Tibial artery (tissue), 4 donors: ENCODE measurements at regions not wholly inside any gene's neighbourhood (a gene's known extent, or its start where the extent isn't known, plus 50 kb on each side); places are given as distances from the start of the nearest gene placed in this dataset.

Experiments used
- DNase-seq, 2 donors: peaks; one replicate each; pipeline ENCODE4 v3.0.0-alpha.2; 2019
- H3K27ac ChIP-seq, 2 donors: fragments of 200-600 bp; sonication (generic) in 1 of 2; 1 replicate in 1 of 2; 2 replicates in 1 of 2; pipeline ENCODE4 v1.5.1; 2018 to 2019; ENCODE audit warnings: mild to moderate bottlenecking in 1 of 2
- H3K27me3 ChIP-seq, 2 donors: fragments of 200-600 bp; sonication (generic) in 1 of 2; one replicate each; pipeline versions ENCODE4 v1.5.1 to v1.6.0; 2016 to 2019
- H3K36me3 ChIP-seq, 3 donors: fragments of 200-600 bp; sonication (generic) in 2 of 3; one replicate each; pipeline ENCODE4 v1.5.1; 2016 to 2019; ENCODE audit warnings: mild to moderate bottlenecking in 2 of 3
- H3K4me1 ChIP-seq, 4 donors: fragments of 200-600 bp; sonication (generic) in 2 of 4; 1 replicate in 3 of 4; 2 replicates in 1 of 4; pipeline ENCODE4 v1.5.1; 2016 to 2019
- H3K4me3 ChIP-seq, 2 donors: fragments of 200-600 bp; sonication (generic) in 1 of 2; 1 replicate in 1 of 2; 2 replicates in 1 of 2; pipeline ENCODE4 v1.5.1; 2018 to 2019; ENCODE audit warnings: mild to moderate bottlenecking in 2 of 2
- H3K9me3 ChIP-seq, 3 donors: fragments of 200-600 bp; sonication (generic) in 1 of 3; one replicate each; pipeline ENCODE4 v1.5.1; 2016 to 2019
- CTCF ChIP-seq, 2 experiments: fragments of 200-600 bp in 1 of 2; fragments of 450-650 bp in 1 of 2; IDR thresholded peaks; one replicate each; pipeline ENCODE4 v1.5.1; 2017 to 2019; ENCODE audit warnings: antibody characterized with exemption in 2 of 2, mild to moderate bottlenecking in 1 of 2, moderate library complexity in 1 of 2
- intact Hi-C: fragments of 100-400 bp; cut with DNase I; formaldehyde crosslinking; loops from one replicate; pipeline ENCODE4 v1.15.0; 2023; ENCODE audit warnings: low total_unique reads

GRCh38 chr16:49951574-49952195 is 73.3 kb upstream of the CNEP1R1 start:
- TF ChIP-seq CTCF (IDR thresholded peaks at IDR 0.05) = no peak
- H3K36me3 ChIP-seq = no peaks in the 10 kb centered on the region
- intact Hi-C loops = no loop called here
- H3K9me3 ChIP-seq = no peaks in the 10 kb centered on the region
- no peak overlapping the region for H3K27ac ChIP-seq
- peaks cover 0 to 3% of the 10 kb centered on the region in 2 donors for H3K27me3 ChIP-seq
- no peak for DNase-seq
- no peak overlapping the region for H3K4me3 ChIP-seq
- no peaks in the 10 kb centered on the region for H3K4me1 ChIP-seq

- H3K27ac ChIP-seq = no peak overlapping the region
- H3K36me3 ChIP-seq = no peaks in the 10 kb centered on the region
- no peaks in the 10 kb centered on the region for H3K4me1 ChIP-seq
- no peaks in the 10 kb centered on the region for H3K9me3 ChIP-seq
- intact Hi-C loops = no loop called here
- peaks cover 0 to 4% of the 10 kb centered on the region in 2 donors for H3K27me3 ChIP-seq
- DNase-seq = no peak
- no peak for TF ChIP-seq CTCF (IDR thresholded peaks at IDR 0.05)
- no peak overlapping the region for H3K4me3 ChIP-seq
Measured at GRCh38 chr16:49952386-49952785, 72.6 kb upstream of the CNEP1R1 start.

- Histone ChIP-seq H3K9me3 (no peaks in the 10 kb centered on the region), H3K36me3 (no peaks in the 10 kb centered on the region), H3K4me3 (no peak overlapping the region), H3K27ac (no peak overlapping the region), H3K27me3 (peaks cover 0 to 4% of the 10 kb centered on the region in 2 donors), H3K4me1 (no peaks in the 10 kb centered on the region)
- TF ChIP-seq CTCF (IDR thresholded peaks at IDR 0.05) = no peak
- no peak for DNase-seq
- intact Hi-C loops = no loop called here
Measured at GRCh38 chr16:49953090-49953489, 71.9 kb upstream of the CNEP1R1 start.

GRCh38 chr16:49955858-49956257 is 69.2 kb upstream of the CNEP1R1 start:
- no peaks in the 10 kb centered on the region for H3K36me3 ChIP-seq
- TF ChIP-seq CTCF (IDR thresholded peaks at IDR 0.05) = no peak
- no peak overlapping the region for H3K4me3 ChIP-seq
- H3K27me3 ChIP-seq = peaks cover 0 to 4% of the 10 kb centered on the region in 2 donors
- H3K4me1 ChIP-seq = peaks cover 0 to 4% (median 0%) of the 10 kb centered on the region in 4 donors
- no peaks in the 10 kb centered on the region for H3K9me3 ChIP-seq
- intact Hi-C loops = no loop called here
- no peak overlapping the region for H3K27ac ChIP-seq
- DNase-seq = no peak

- intact Hi-C loops = no loop called here
- Histone ChIP-seq H3K27ac (no peak overlapping the region), H3K4me3 (no peak overlapping the region), H3K4me1 (peaks cover 0 to 4% (median 0%) of the 10 kb centered on the region in 4 donors), H3K27me3 (peaks cover 0 to 4% of the 10 kb centered on the region in 2 donors), H3K9me3 (no peaks in the 10 kb centered on the region), H3K36me3 (no peaks in the 10 kb centered on the region)
- TF ChIP-seq CTCF (IDR thresholded peaks at IDR 0.05) = no peak
- no peak for DNase-seq
Measured at GRCh38 chr16:49956915-49957314, 68.1 kb upstream of the CNEP1R1 start.

GRCh38 chr16:49958448-49958847 is 66.6 kb upstream of the CNEP1R1 start:
- peaks cover 0 to 4% of the 10 kb centered on the region in 2 donors for H3K27me3 ChIP-seq
- H3K27ac ChIP-seq = no peak overlapping the region
- no peak for TF ChIP-seq CTCF (IDR thresholded peaks at IDR 0.05)
- H3K4me3 ChIP-seq = no peak overlapping the region
- DNase-seq = no peak
- H3K4me1 ChIP-seq = peaks cover 0 to 4% (median 0%) of the 10 kb centered on the region in 4 donors
- no peaks in the 10 kb centered on the region for H3K36me3 ChIP-seq
- H3K9me3 ChIP-seq = no peaks in the 10 kb centered on the region
- intact Hi-C loops = no loop called here
